RWPE2 (cell line): ENCODE measurements at regions not wholly inside any gene's neighbourhood (a gene's known extent, or its start where the extent isn't known, plus 50 kb on each side); places are given as distances from the start of the nearest gene placed in this dataset.

Experiments used
- ATAC-seq: fragments of 200-7000 bp; cut with Tn5 transposase; 3 replicates; pipeline ENCODE4 v1.9.1; 2021; ENCODE audit warnings: low read depth
- DNase-seq: peaks from one replicate; pipeline ENCODE4 v3.0.0-alpha.2; 2020; ENCODE audit warnings: low spot score
- H3K27ac ChIP-seq: fragments of 450-650 bp; 2 replicates; pipeline ENCODE4 v1.5.1; 2017; ENCODE audit warnings: mild to moderate bottlenecking; ENCODE audit not compliant: poor library complexity, severe bottlenecking
- H3K27me3 ChIP-seq: fragments of 250-450 bp; sonication (Bioruptor Pico); 2 replicates; pipeline ENCODE4 v1.5.1; 2021; ENCODE audit warnings: mild to moderate bottlenecking, moderate library complexity; ENCODE audit not compliant: insufficient read depth, poor library complexity, severe bottlenecking
- H3K36me3 ChIP-seq: fragments of 250-450 bp; sonication (Bioruptor Pico); 2 replicates; pipeline ENCODE4 v1.5.1; 2020; ENCODE audit warnings: low read depth, mild to moderate bottlenecking, moderate library complexity
- H3K4me1 ChIP-seq: fragments of 250-450 bp; sonication (Bioruptor Pico); 2 replicates; pipeline ENCODE4 v1.5.1; 2021; ENCODE audit warnings: mild to moderate bottlenecking, moderate library complexity; ENCODE audit not compliant: insufficient read depth, poor library complexity, severe bottlenecking
- H3K4me3 ChIP-seq: fragments of 250-450 bp; sonication (Bioruptor Pico); 2 replicates; pipeline ENCODE4 v1.5.1; 2021; ENCODE audit warnings: mild to moderate bottlenecking, moderate library complexity; ENCODE audit not compliant: severe bottlenecking
- H3K9me3 ChIP-seq: fragments of 250-450 bp; sonication (Bioruptor Pico); 2 replicates; pipeline ENCODE4 v1.5.1; 2021; ENCODE audit warnings: mild to moderate bottlenecking, moderate library complexity; ENCODE audit not compliant: severe bottlenecking
- TF ChIP-seq, protein P1 (sequence below): fragments of 450-650 bp; IDR thresholded peaks from one replicate; pipeline ENCODE4 v1.5.1; 2017; ENCODE audit warnings: mild to moderate bottlenecking, moderate library complexity; ENCODE audit not compliant: poor library complexity, severe bottlenecking

DNA sequence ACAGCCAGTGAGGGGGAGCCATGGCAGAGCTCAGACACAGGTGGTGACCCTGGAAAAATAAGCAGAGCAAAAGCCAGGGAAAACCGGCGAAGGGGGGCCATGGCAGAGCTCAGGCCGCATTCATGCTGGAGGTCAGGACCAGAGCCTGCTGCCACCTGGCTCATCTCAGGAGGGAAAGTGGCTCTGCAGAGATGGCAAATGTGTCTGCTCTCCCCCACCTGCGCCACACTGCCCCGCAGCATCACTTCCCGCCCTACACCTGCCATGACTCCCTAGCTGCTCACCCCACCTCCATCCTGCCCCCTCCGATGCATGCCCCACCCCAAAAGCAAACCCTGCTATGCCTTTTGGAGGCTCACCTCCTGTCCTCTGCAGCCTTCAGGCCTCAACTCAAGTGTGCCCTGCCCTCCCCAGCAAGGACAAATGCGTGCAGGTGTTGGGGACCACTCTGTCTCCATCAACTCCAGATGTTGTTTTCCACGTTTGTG lies 123.2 kb upstream of the FGF3 start:
- ATAC-seq (no peak), DNase-seq (peak; percentile 29)
- Histone ChIP-seq H3K4me3 (no peak overlapping the region), H3K27me3 (no peaks in the 10 kb centered on the region), H3K36me3 (no peaks in the 10 kb centered on the region), H3K9me3 (no peaks in the 10 kb centered on the region), H3K27ac (no peak overlapping the region), H3K4me1 (no peaks in the 10 kb centered on the region)
- TF ChIP-seq, protein P1, sequence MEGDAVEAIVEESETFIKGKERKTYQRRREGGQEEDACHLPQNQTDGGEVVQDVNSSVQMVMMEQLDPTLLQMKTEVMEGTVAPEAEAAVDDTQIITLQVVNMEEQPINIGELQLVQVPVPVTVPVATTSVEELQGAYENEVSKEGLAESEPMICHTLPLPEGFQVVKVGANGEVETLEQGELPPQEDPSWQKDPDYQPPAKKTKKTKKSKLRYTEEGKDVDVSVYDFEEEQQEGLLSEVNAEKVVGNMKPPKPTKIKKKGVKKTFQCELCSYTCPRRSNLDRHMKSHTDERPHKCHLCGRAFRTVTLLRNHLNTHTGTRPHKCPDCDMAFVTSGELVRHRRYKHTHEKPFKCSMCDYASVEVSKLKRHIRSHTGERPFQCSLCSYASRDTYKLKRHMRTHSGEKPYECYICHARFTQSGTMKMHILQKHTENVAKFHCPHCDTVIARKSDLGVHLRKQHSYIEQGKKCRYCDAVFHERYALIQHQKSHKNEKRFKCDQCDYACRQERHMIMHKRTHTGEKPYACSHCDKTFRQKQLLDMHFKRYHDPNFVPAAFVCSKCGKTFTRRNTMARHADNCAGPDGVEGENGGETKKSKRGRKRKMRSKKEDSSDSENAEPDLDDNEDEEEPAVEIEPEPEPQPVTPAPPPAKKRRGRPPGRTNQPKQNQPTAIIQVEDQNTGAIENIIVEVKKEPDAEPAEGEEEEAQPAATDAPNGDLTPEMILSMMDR: no peak

- Histone ChIP-seq H3K4me3 (no peak overlapping the region), H3K27ac (no peak overlapping the region), H3K4me1 (peaks cover 7% of the 10 kb centered on the region), H3K27me3 (no peaks in the 10 kb centered on the region), H3K9me3 (no peaks in the 10 kb centered on the region), H3K36me3 (no peaks in the 10 kb centered on the region)
- TF ChIP-seq, protein P1: peak; percentile 24
- DNase-seq (peak; percentile 51), ATAC-seq (peak; percentile 62)
Observed at GRCh38 chr11:69943066-69943465, 123.8 kb upstream of the FGF3 start.

- Histone ChIP-seq H3K27me3 (no peaks in the 10 kb centered on the region), H3K27ac (no peak overlapping the region), H3K9me3 (no peaks in the 10 kb centered on the region), H3K4me3 (no peak overlapping the region), H3K36me3 (no peaks in the 10 kb centered on the region), H3K4me1 (peaks cover 11% of the 10 kb centered on the region)
- TF ChIP-seq, protein P1: no peak
- ATAC-seq (no peak), DNase-seq (peak; percentile 42)
Observed at GRCh38 chr11:69943506-69943905, 124.3 kb upstream of the FGF3 start.

GRCh38 chr11:69944146-69944795 lies 125.1 kb upstream of the FGF3 start:
- no peaks in the 10 kb centered on the region for H3K27me3 ChIP-seq
- no peak overlapping the region for H3K27ac ChIP-seq

More at GRCh38 chr11:69944146-69944795, 125.1 kb upstream of the FGF3 start:
- Histone ChIP-seq H3K9me3 (no peaks in the 10 kb centered on the region), H3K36me3 (no peaks in the 10 kb centered on the region), H3K4me1 (peaks cover 19% of the 10 kb centered on the region), H3K4me3 (no peak overlapping the region)
- DNase-seq (peak; percentile 33), ATAC-seq (no peak)
- TF ChIP-seq, protein P1: no peak
